ENCODE measurements at regions not wholly inside any gene's neighbourhood (a gene's known extent, or its start where the extent isn't known, plus 50 kb on each side); places are given as distances from the start of the nearest gene placed in this dataset.
"Not testable (repeated sequence)": the region's sequence is repeated elsewhere in the genome, so short reads cannot be mapped to it uniquely, and the experiment has no call there.

GRCh38 chrX:151042842-151043241 is 59.7 kb downstream of the HMGB3 start:
- Histone ChIP-seq H4K20me1 (ENCODE audit: insufficient read depth) (no peaks in the 10 kb centered on the region), H3K9me2 (no peaks in the 10 kb centered on the region), H3K4me1 (ENCODE audit: control insufficient read depth in 1 of 2, insufficient read depth in 2 of 2, low read depth in 1 of 2, low read length in 1 of 2) (no peaks in the 10 kb centered on the region), H3K36me3 (replicated peaks in 1 of 2; ENCODE audit: control insufficient read depth in 1 of 2, insufficient read depth in 2 of 2, low read length in 1 of 2) (no peaks in the 10 kb centered on the region), H3K27me3 (ENCODE audit: insufficient read depth) (no peaks in the 10 kb centered on the region; the same call in 1 of the 2 replicates), H3K9me3 (no peaks in the 10 kb centered on the region), H3K27ac (ENCODE audit: low read depth in 2 of 2, low read length in 1 of 2) (no peak overlapping the region), H3K4me3 (ENCODE audit: low read depth in 2 of 2, low read length in 1 of 2) (no peak overlapping the region), H3F3A (replicated peaks; ENCODE audit: insufficient read depth) (no peaks in the 10 kb centered on the region), H3K79me2 (ENCODE audit: insufficient read depth) (no peaks in the 10 kb centered on the region), H3K9ac (no peak overlapping the region), H3K4me2 (no peak overlapping the region), H2AFZ (ENCODE audit: low read depth) (no peak overlapping the region)
- ChIA-PET CTCF (no interaction called here), POLR2A (no interaction called here)
- TF ChIP-seq ELF1 (IDR thresholded peaks at IDR 0.05) (no peak), PBX3 (IDR thresholded peaks at IDR 0.05) (no peak), POLR2AphosphoS5 (IDR thresholded peaks at IDR 0.05; ENCODE audit: low read depth, low read length) (no peak), USF2 (IDR thresholded peaks at IDR 0.05; ENCODE audit: borderline replicate concordance, low read depth, low read length) (no peak), TAF1 (IDR thresholded peaks at IDR 0.05; ENCODE audit: borderline replicate concordance, low read depth, low read length) (no peak), CHD2 (IDR thresholded peaks at IDR 0.05; ENCODE audit: low read length, partially characterized antibody) (no peak), CTCF (IDR thresholded peaks at IDR 0.05) (no peak), USF1 (IDR thresholded peaks at IDR 0.05; ENCODE audit: borderline replicate concordance, low read depth) (no peak), RCOR1 (IDR thresholded peaks at IDR 0.05; ENCODE audit: low read length) (no peak), MEF2A (IDR thresholded peaks at IDR 0.05; ENCODE audit: borderline replicate concordance, low read depth) (no peak), NFIC (IDR thresholded peaks at IDR 0.05; ENCODE audit: borderline replicate concordance) (no peak), FOXJ3 (CRISPR knock-in tag; IDR thresholded peaks at IDR 0.05) (no peak), FOSL2 (IDR thresholded peaks at IDR 0.05; ENCODE audit: borderline replicate concordance, low read depth) (no peak)
- no peak for DNase-seq
- 2% methylated on average over 2 of the region's 2 CpGs for WGBS (ENCODE audit: low lambda C conversion rate)

- 5% methylated on average over 2 of the region's 3 CpGs for WGBS (ENCODE audit: low lambda C conversion rate)
- H3K27me3 ChIP-seq (ENCODE audit: insufficient read depth); CTCF ChIA-PET: not testable (repeated sequence)
These were observed 83.2 kb downstream of the HMGB3 start for GRCh38 chrX:151066373-151066772.

More at GRCh38 chrX:151066373-151066772, 83.2 kb downstream of the HMGB3 start:
- H3K9me3 ChIP-seq; H3F3A ChIP-seq (replicated peaks; ENCODE audit: insufficient read depth); DNase-seq; H3K79me2 ChIP-seq (ENCODE audit: insufficient read depth); H4K20me1 ChIP-seq (ENCODE audit: insufficient read depth); H3K9me2 ChIP-seq; H3K4me1 ChIP-seq (ENCODE audit: control insufficient read depth in 1 of 2, insufficient read depth in 2 of 2, low read depth in 1 of 2, low read length in 1 of 2); H3K27ac ChIP-seq (ENCODE audit: low read depth in 2 of 2, low read length in 1 of 2); H2AFZ ChIP-seq (ENCODE audit: low read depth); H3K4me3 ChIP-seq (ENCODE audit: low read depth in 2 of 2, low read length in 1 of 2); H3K9ac ChIP-seq; H3K4me2 ChIP-seq; H3K36me3 ChIP-seq (replicated peaks in 1 of 2; ENCODE audit: control insufficient read depth in 1 of 2, insufficient read depth in 2 of 2, low read length in 1 of 2); POLR2A ChIA-PET: not testable (repeated sequence)

Measured in SK-N-SH (cell line).